ENCODE measurements at regions not wholly inside any gene's neighbourhood (a gene's known extent, or its start where the extent isn't known, plus 50 kb on each side); places are given as distances from the start of the nearest gene placed in this dataset.

GRCh38 chr3:152729906-152730305, 105.0 kb upstream of the P2RY1 start:
- no peaks in the 10 kb centered on the region for H3K9me3 ChIP-seq (ENCODE audit: insufficient read depth, low read length)
- no peak overlapping the region for H3K9ac ChIP-seq (ENCODE audit: insufficient read length, low read depth)
- H3K4me3 ChIP-seq (ENCODE audit: insufficient read length, low read depth): no peak overlapping the region
- TF ChIP-seq YY1 (IDR thresholded peaks at IDR 0.05; ENCODE audit: insufficient read depth, insufficient read length) (no peak), ZNF274 (IDR thresholded peaks at IDR 0.05; ENCODE audit: low read depth, low read length) (no peak), SUZ12 (IDR thresholded peaks at IDR 0.05; ENCODE audit: extremely low read depth, insufficient read depth, insufficient read length) (no peak)
- no peaks in the 10 kb centered on the region for H3K36me3 ChIP-seq (ENCODE audit: insufficient read depth, insufficient read length, low read length)
- H3K4me1 ChIP-seq (ENCODE audit: insufficient read depth, insufficient read length): no peaks in the 10 kb centered on the region
- no peaks in the 10 kb centered on the region for H3K27me3 ChIP-seq (ENCODE audit: insufficient read depth, insufficient read length)
- DNase-seq (ENCODE audit: low read depth, low spot score): no peak

GRCh38 chr3:152731511-152731910, 103.4 kb upstream of the P2RY1 start:
- no peak for TF ChIP-seq YY1 (IDR thresholded peaks at IDR 0.05; ENCODE audit: insufficient read depth, insufficient read length)
- TF ChIP-seq SUZ12 (IDR thresholded peaks at IDR 0.05; ENCODE audit: extremely low read depth, insufficient read depth, insufficient read length): no peak
- TF ChIP-seq ZNF274 (IDR thresholded peaks at IDR 0.05; ENCODE audit: low read depth, low read length): no peak
- Histone ChIP-seq H3K9ac (ENCODE audit: insufficient read length, low read depth) (no peak overlapping the region), H3K27me3 (ENCODE audit: insufficient read depth, insufficient read length) (no peaks in the 10 kb centered on the region), H3K4me3 (ENCODE audit: insufficient read length, low read depth) (no peak overlapping the region), H3K9me3 (ENCODE audit: insufficient read depth, low read length) (no peaks in the 10 kb centered on the region), H3K4me1 (ENCODE audit: insufficient read depth, insufficient read length) (no peaks in the 10 kb centered on the region), H3K36me3 (ENCODE audit: insufficient read depth, insufficient read length, low read length) (no peaks in the 10 kb centered on the region)
- no peak for DNase-seq (ENCODE audit: low read depth, low spot score)

DNA sequence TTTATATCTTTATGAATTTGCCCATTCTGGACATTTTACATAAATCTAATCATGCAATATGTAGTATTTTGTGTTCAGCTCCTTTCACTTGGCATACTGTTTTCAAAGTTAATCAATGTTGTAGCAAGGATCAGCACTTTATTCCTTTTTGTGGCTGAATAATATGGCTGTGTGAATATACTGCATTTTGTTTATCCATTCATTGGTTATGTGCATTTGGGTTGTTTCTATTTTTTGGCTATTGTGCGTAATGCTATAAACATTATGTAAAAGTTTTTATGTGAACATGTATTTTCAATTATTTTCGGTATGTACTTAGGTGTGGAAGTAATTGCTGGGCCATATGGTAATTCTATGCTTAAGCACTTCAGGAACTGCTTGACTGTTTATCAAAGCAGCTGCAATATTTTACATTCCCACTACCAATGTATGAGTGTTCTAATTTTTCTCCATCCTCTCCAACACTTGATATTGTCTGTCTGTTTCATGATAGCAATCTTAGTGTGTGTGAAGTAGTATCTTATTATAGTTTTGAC, 101.3 kb upstream of the P2RY1 start:
- no peaks in the 10 kb centered on the region for H3K36me3 ChIP-seq (ENCODE audit: insufficient read depth, insufficient read length, low read length)
- no peaks in the 10 kb centered on the region for H3K4me1 ChIP-seq (ENCODE audit: insufficient read depth, insufficient read length)
- TF ChIP-seq YY1 (IDR thresholded peaks at IDR 0.05; ENCODE audit: insufficient read depth, insufficient read length) (no peak), SUZ12 (IDR thresholded peaks at IDR 0.05; ENCODE audit: extremely low read depth, insufficient read depth, insufficient read length) (no peak), ZNF274 (IDR thresholded peaks at IDR 0.05; ENCODE audit: low read depth, low read length) (no peak)
- H3K4me3 ChIP-seq (ENCODE audit: insufficient read length, low read depth): no peak overlapping the region
- no peak for DNase-seq (ENCODE audit: low read depth, low spot score)
- no peaks in the 10 kb centered on the region; the same call in 1 of the 2 replicates for H3K9me3 ChIP-seq (ENCODE audit: insufficient read depth, low read length)
- no peaks in the 10 kb centered on the region for H3K27me3 ChIP-seq (ENCODE audit: insufficient read depth, insufficient read length)
- H3K9ac ChIP-seq (ENCODE audit: insufficient read length, low read depth): no peak overlapping the region

DNA sequence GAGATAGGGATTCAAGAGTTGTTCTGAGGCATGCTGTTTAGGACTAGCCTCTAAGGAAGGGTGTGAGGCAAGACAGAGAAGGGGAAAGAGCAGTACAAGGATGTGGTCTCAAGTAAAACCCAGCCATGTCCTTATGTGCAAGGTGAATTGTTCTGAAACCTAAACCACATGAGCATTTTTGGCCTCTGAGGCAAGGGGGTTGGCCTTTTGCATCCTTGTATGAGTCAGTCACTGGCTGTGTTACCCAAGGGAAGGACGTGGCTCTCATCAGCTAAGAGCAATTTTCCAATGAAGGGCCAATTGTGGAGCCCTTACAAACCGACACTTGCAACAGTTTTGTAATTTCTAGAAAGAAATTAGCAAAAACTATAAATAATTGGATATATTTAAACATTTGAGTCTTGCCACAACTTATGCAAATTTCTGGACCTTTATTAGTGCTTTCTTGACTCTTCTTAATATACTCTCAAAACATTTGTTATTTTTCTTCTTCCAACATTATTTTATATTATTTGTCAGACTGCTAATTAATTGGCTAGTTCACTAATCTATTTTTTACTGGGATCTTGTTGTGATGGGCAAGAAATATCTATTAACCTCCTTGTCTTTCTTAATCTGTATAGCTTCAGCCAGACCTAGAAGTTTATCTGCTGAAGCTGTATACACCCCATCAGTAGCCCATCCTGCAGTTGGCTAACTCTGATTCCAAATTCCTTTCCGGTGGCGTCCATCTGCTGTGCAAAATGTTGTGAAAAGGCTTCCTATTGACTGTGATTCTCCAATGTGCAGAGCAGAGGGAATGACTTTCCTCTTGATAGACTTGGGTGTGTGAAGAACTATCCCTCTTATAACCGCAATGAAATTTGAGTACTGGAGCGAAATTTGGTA, 97.7 kb upstream of the P2RY1 start:
- Histone ChIP-seq H3K4me3 (ENCODE audit: insufficient read length, low read depth) (no peak overlapping the region), H3K9me3 (ENCODE audit: insufficient read depth, low read length) (no peaks in the 10 kb centered on the region; the same call in 1 of the 2 replicates), H3K4me1 (ENCODE audit: insufficient read depth, insufficient read length) (no peaks in the 10 kb centered on the region), H3K27me3 (ENCODE audit: insufficient read depth, insufficient read length) (no peaks in the 10 kb centered on the region), H3K36me3 (ENCODE audit: insufficient read depth, insufficient read length, low read length) (no peaks in the 10 kb centered on the region), H3K9ac (ENCODE audit: insufficient read length, low read depth) (no peak overlapping the region)
- TF ChIP-seq ZNF274 (IDR thresholded peaks at IDR 0.05; ENCODE audit: low read depth, low read length): no peak
- TF ChIP-seq SUZ12 (IDR thresholded peaks at IDR 0.05; ENCODE audit: extremely low read depth, insufficient read depth, insufficient read length): no peak
- no peak for TF ChIP-seq YY1 (IDR thresholded peaks at IDR 0.05; ENCODE audit: insufficient read depth, insufficient read length)
- no peak for DNase-seq (ENCODE audit: low read depth, low spot score)

DNA sequence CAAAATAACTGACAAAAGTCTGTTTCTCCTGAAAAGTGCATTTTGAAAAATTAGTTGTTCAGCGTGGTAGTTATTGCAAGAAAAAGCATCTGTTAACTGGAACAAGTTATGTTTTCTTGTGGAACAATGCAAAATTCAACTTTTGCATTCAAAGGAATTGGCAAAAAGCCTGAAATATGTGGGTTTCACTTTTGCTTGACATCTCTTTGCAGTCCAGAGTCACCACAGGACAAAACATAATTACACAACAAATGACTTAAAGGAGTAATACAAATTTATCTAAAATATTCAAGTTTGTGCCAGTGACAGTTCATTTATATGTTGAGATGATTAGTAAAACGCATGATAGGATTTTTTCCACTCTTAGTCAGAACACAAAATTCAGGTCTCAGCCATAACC, 96.3 kb upstream of the P2RY1 start:
- H3K27me3 ChIP-seq (ENCODE audit: insufficient read depth, insufficient read length): no peaks in the 10 kb centered on the region
- no peaks in the 10 kb centered on the region for H3K4me1 ChIP-seq (ENCODE audit: insufficient read depth, insufficient read length)
- TF ChIP-seq SUZ12 (IDR thresholded peaks at IDR 0.05; ENCODE audit: extremely low read depth, insufficient read depth, insufficient read length): no peak
- no peak for TF ChIP-seq ZNF274 (IDR thresholded peaks at IDR 0.05; ENCODE audit: low read depth, low read length)
- no peak for TF ChIP-seq YY1 (IDR thresholded peaks at IDR 0.05; ENCODE audit: insufficient read depth, insufficient read length)
- H3K9ac ChIP-seq (ENCODE audit: insufficient read length, low read depth): no peak overlapping the region
- no peak for DNase-seq (ENCODE audit: low read depth, low spot score)
- no peaks in the 10 kb centered on the region; the same call in 1 of the 2 replicates for H3K9me3 ChIP-seq (ENCODE audit: insufficient read depth, low read length)
- H3K36me3 ChIP-seq (ENCODE audit: insufficient read depth, insufficient read length, low read length): no peaks in the 10 kb centered on the region
- H3K4me3 ChIP-seq (ENCODE audit: insufficient read length, low read depth): no peak overlapping the region

- H3K9me3 ChIP-seq (ENCODE audit: insufficient read depth, low read length): peaks cover 12% of the 10 kb centered on the region
Measured at GRCh38 chr3:152742368-152743347, 92.3 kb upstream of the P2RY1 start.

More at GRCh38 chr3:152742368-152743347, 92.3 kb upstream of the P2RY1 start:
- no peaks in the 10 kb centered on the region for H3K27me3 ChIP-seq (ENCODE audit: insufficient read depth, insufficient read length)
- H3K9ac ChIP-seq (ENCODE audit: insufficient read length, low read depth): no peak overlapping the region
- H3K4me3 ChIP-seq (ENCODE audit: insufficient read length, low read depth): no peak overlapping the region
- TF ChIP-seq ZNF274 (IDR thresholded peaks at IDR 0.05; ENCODE audit: low read depth, low read length): no peak
- no peak for TF ChIP-seq YY1 (IDR thresholded peaks at IDR 0.05; ENCODE audit: insufficient read depth, insufficient read length)
- TF ChIP-seq SUZ12 (IDR thresholded peaks at IDR 0.05; ENCODE audit: extremely low read depth, insufficient read depth, insufficient read length): no peak
- DNase-seq (ENCODE audit: low read depth, low spot score): no peak
- no peaks in the 10 kb centered on the region for H3K36me3 ChIP-seq (ENCODE audit: insufficient read depth, insufficient read length, low read length)
- no peaks in the 10 kb centered on the region for H3K4me1 ChIP-seq (ENCODE audit: insufficient read depth, insufficient read length)
